ENCODE measurements at regions not wholly inside any gene's neighbourhood (a gene's known extent, or its start where the extent isn't known, plus 50 kb on each side); places are given as distances from the start of the nearest gene placed in this dataset.

DNA sequence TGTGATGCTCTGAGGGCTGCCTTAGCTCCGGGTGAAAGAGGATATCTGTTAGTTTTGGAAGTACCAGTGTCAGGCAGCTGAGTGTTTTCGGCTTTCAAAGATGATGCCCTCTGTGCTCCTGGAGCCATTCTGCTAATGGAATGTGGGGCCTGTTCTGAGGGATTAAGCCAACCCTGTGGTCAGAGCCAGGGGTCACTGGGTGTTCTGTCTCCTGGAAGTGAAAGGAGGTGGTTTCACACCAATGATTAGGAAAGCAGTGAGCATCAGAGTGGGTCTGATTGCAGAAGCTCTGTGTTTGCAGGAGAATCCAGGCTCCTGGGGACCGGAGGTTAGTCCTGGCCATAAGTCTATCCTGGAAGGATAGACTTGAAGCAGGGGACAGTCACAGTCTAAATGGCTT, 94.6 kb downstream of the UQCRFS1 start:
- ATAC-seq (no peak), DNase-seq (ENCODE audit: low read depth in 1 of 2, low spot score in 1 of 2) (no peak), FAIRE-seq (no peak)
- TF ChIP-seq FOSB (CRISPR knock-in tag; IDR thresholded peaks at IDR 0.05) (no peak), RARB (CRISPR knock-in tag; IDR thresholded peaks at IDR 0.05) (no peak), NR3C1 (IDR thresholded peaks at IDR 0.05) (no peak), ZFP36 (IDR thresholded peaks at IDR 0.05; ENCODE audit: borderline replicate concordance, partially characterized antibody) (no peak), HEYL (CRISPR knock-in tag; IDR thresholded peaks at IDR 0.05) (no peak), HOXB13 (CRISPR knock-in tag; IDR thresholded peaks at IDR 0.05; ENCODE audit: low read depth) (no peak), POLR2A (IDR thresholded peaks at IDR 0.05; ENCODE audit: low read length) (no peak)
- TF ChIP-seq, protein P1, sequence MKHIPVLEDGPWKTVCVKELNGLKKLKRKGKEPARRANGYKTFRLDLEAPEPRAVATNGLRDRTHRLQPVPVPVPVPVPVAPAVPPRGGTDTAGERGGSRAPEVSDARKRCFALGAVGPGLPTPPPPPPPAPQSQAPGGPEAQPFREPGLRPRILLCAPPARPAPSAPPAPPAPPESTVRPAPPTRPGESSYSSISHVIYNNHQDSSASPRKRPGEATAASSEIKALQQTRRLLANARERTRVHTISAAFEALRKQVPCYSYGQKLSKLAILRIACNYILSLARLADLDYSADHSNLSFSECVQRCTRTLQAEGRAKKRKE (CRISPR knock-in tag; IDR thresholded peaks at IDR 0.05; ENCODE audit: low read depth) = no peak
- TF ChIP-seq, protein P2, sequence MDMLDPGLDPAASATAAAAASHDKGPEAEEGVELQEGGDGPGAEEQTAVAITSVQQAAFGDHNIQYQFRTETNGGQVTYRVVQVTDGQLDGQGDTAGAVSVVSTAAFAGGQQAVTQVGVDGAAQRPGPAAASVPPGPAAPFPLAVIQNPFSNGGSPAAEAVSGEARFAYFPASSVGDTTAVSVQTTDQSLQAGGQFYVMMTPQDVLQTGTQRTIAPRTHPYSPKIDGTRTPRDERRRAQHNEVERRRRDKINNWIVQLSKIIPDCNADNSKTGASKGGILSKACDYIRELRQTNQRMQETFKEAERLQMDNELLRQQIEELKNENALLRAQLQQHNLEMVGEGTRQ (IDR thresholded peaks at IDR 0.05) = no peak
- Histone ChIP-seq H3K4me3 (no peak overlapping the region), H3K27ac (no peak overlapping the region), H3K4me2 (no peak overlapping the region), H3K9me3 (peaks cover 15% of the 10 kb centered on the region; the same call in 2 of the 3 replicates), H3K4me1 (no peaks in the 10 kb centered on the region)
- POLR2A ChIA-PET = no interaction called here
- 6% methylated on average over 3 of the region's 3 CpGs for WGBS (ENCODE audit: missing lambda C conversion rate)
- CTCF ChIA-PET = interaction anchor here (0.7 kb wide), 1 partner anchor 8 kb away, joined by 3 read pairs; no protein-coding TSS in a partner anchor

DNA sequence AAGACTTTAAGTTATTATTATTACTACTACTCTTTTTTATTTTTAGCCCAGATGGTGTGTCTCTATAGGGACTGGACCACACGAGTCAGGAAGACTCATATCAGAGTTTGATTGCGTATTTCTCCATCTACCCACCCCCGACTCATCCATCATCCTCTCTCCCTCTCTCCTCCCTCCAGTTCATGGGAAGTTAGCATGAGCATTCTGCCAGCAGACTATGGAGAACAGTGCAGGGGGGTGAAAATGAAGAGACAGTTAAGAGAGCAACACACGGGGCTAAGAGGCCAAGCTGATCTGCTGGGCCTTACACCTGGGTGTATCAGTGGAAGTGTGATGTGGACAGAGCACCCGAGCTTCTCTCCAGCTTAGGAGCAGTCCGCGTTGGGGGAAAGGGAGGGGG, 95.0 kb downstream of the UQCRFS1 start:
- H3K4me1 ChIP-seq = no peaks in the 10 kb centered on the region
- H3K4me2 ChIP-seq = no peak overlapping the region
- no peak overlapping the region for H3K27ac ChIP-seq
- CTCF ChIA-PET = interaction anchor here (0.7 kb wide), 1 partner anchor 9 kb away, joined by 3 read pairs; no protein-coding TSS in a partner anchor
- DNase-seq (ENCODE audit: low read depth in 1 of 2, low spot score in 1 of 2) = no peak
- no peak overlapping the region for H3K4me3 ChIP-seq
- 8% methylated on average over 7 of the region's 7 CpGs for WGBS (ENCODE audit: missing lambda C conversion rate)
- TF ChIP-seq RARB (CRISPR knock-in tag; IDR thresholded peaks at IDR 0.05) = no peak
- TF ChIP-seq RFX5 (IDR thresholded peaks at IDR 0.05) = no peak
- POLR2A ChIA-PET = no interaction called here
- H3K9me3 ChIP-seq = peaks cover 14% of the 10 kb centered on the region; the same call in 2 of the 3 replicates
- FAIRE-seq = no peak
- no peak for ATAC-seq

DNA sequence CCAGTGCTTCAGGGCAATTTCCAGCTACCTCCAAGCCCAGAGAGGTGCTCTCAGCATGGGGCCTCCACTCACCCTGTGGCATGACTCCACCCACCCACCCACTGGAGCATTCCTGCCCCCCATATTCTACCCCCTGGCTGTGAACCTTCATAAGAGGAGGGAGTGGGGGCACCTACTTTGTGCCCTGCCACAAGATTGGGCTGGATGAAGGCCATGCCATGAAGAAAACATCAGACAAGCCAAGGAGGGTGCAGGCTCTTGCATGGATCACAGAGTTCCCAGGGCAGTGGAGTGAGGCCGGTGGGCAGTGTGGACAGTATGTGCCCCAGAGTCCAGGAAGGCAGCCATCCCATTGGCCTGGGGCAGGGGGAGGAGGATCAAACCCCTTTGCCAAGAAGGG, 97.8 kb downstream of the UQCRFS1 start:
- 0 out of 3 replicates have a peak, but pooled peaks cover 7% of the 10 kb centered on the region for H3K9me3 ChIP-seq
- FAIRE-seq (no peak), ATAC-seq (no peak), DNase-seq (ENCODE audit: low read depth in 1 of 2, low spot score in 1 of 2) (no peak)
- 30% methylated on average over 1 of the region's 1 CpG for WGBS (ENCODE audit: missing lambda C conversion rate)
- no peak overlapping the region for H3K4me3 ChIP-seq
- TF ChIP-seq, protein P3, sequence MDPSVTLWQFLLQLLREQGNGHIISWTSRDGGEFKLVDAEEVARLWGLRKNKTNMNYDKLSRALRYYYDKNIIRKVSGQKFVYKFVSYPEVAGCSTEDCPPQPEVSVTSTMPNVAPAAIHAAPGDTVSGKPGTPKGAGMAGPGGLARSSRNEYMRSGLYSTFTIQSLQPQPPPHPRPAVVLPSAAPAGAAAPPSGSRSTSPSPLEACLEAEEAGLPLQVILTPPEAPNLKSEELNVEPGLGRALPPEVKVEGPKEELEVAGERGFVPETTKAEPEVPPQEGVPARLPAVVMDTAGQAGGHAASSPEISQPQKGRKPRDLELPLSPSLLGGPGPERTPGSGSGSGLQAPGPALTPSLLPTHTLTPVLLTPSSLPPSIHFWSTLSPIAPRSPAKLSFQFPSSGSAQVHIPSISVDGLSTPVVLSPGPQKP (IDR thresholded peaks at IDR 0.05; ENCODE audit: low read depth, low read length) = no peak
- TF ChIP-seq TFCP2L1 (CRISPR knock-in tag; IDR thresholded peaks at IDR 0.05) = no peak
- TF ChIP-seq, protein P4, sequence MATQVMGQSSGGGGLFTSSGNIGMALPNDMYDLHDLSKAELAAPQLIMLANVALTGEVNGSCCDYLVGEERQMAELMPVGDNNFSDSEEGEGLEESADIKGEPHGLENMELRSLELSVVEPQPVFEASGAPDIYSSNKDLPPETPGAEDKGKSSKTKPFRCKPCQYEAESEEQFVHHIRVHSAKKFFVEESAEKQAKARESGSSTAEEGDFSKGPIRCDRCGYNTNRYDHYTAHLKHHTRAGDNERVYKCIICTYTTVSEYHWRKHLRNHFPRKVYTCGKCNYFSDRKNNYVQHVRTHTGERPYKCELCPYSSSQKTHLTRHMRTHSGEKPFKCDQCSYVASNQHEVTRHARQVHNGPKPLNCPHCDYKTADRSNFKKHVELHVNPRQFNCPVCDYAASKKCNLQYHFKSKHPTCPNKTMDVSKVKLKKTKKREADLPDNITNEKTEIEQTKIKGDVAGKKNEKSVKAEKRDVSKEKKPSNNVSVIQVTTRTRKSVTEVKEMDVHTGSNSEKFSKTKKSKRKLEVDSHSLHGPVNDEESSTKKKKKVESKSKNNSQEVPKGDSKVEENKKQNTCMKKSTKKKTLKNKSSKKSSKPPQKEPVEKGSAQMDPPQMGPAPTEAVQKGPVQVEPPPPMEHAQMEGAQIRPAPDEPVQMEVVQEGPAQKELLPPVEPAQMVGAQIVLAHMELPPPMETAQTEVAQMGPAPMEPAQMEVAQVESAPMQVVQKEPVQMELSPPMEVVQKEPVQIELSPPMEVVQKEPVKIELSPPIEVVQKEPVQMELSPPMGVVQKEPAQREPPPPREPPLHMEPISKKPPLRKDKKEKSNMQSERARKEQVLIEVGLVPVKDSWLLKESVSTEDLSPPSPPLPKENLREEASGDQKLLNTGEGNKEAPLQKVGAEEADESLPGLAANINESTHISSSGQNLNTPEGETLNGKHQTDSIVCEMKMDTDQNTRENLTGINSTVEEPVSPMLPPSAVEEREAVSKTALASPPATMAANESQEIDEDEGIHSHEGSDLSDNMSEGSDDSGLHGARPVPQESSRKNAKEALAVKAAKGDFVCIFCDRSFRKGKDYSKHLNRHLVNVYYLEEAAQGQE (IDR thresholded peaks at IDR 0.05) = no peak
- TF ChIP-seq EHMT2 (IDR thresholded peaks at IDR 0.05; ENCODE audit: low read depth) = no peak
- TF ChIP-seq ZC3H11A (IDR thresholded peaks at IDR 0.05) = no peak
- no peak for TF ChIP-seq GATA3 (IDR thresholded peaks at IDR 0.05; ENCODE audit: borderline replicate concordance)
- TF ChIP-seq SREBF2 (IDR thresholded peaks at IDR 0.05) = no peak
- TF ChIP-seq, protein P5, sequence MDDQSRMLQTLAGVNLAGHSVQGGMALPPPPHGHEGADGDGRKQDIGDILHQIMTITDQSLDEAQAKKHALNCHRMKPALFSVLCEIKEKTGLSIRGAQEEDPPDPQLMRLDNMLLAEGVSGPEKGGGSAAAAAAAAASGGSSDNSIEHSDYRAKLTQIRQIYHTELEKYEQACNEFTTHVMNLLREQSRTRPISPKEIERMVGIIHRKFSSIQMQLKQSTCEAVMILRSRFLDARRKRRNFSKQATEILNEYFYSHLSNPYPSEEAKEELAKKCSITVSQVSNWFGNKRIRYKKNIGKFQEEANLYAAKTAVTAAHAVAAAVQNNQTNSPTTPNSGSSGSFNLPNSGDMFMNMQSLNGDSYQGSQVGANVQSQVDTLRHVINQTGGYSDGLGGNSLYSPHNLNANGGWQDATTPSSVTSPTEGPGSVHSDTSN (IDR thresholded peaks at IDR 0.05) = no peak
- TF ChIP-seq, protein P6, sequence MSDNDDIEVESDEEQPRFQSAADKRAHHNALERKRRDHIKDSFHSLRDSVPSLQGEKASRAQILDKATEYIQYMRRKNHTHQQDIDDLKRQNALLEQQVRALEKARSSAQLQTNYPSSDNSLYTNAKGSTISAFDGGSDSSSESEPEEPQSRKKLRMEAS (IDR thresholded peaks at IDR 0.05) = no peak
- TF ChIP-seq FOSB (CRISPR knock-in tag; IDR thresholded peaks at IDR 0.05) = no peak
- no peak for TF ChIP-seq RARB (CRISPR knock-in tag; IDR thresholded peaks at IDR 0.05)
- TF ChIP-seq, protein P7, sequence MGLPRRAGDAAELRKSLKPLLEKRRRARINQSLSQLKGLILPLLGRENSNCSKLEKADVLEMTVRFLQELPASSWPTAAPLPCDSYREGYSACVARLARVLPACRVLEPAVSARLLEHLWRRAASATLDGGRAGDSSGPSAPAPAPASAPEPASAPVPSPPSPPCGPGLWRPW (IDR thresholded peaks at IDR 0.05) = no peak
- H3K4me1 ChIP-seq = no peaks in the 10 kb centered on the region
- H3K4me2 ChIP-seq = no peak overlapping the region
- CTCF ChIA-PET = no interaction called here
- no peak overlapping the region for H3K27ac ChIP-seq
- POLR2A ChIA-PET = no interaction called here

Measured in A549 (cell line).